ENCODE measurements at regions not wholly inside any gene's neighbourhood (a gene's known extent, or its start where the extent isn't known, plus 50 kb on each side); places are given as distances from the start of the nearest gene placed in this dataset.

DNA sequence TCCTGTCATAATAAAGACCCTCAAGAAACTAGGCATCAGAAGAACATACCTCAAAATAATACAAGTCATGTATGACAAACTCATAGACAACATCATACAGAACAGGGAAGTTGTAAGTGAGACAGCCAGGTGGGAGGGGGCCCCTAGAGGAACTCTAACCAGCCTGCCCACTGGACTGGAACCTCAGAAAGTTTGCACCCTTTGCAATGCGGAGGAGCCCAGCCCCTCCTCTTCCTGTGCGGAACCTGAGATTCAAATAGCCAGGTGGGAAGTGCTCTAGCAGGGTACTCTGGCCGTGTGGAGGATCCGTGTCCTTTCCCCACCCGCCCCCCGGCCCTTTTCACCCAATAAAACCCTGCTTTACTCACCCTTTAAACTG lies 387.0 kb upstream of the CBLB start:
- Mint-ChIP-seq H3K27ac (ENCODE audit: unreplicated experiment) (no peak overlapping the region), H3K4me1 (ENCODE audit: unreplicated experiment) (no peaks in the 10 kb centered on the region), H3K9me3 (ENCODE audit: unreplicated experiment) (no peaks in the 10 kb centered on the region), H3K27me3 (ENCODE audit: unreplicated experiment) (no peaks in the 10 kb centered on the region), H3K36me3 (ENCODE audit: low read depth, unreplicated experiment) (no peaks in the 10 kb centered on the region), H3K4me3 (ENCODE audit: unreplicated experiment) (no peak overlapping the region)
- DNase-seq (ENCODE audit: low spot score): no peak
- TF ChIP-seq, protein P1, sequence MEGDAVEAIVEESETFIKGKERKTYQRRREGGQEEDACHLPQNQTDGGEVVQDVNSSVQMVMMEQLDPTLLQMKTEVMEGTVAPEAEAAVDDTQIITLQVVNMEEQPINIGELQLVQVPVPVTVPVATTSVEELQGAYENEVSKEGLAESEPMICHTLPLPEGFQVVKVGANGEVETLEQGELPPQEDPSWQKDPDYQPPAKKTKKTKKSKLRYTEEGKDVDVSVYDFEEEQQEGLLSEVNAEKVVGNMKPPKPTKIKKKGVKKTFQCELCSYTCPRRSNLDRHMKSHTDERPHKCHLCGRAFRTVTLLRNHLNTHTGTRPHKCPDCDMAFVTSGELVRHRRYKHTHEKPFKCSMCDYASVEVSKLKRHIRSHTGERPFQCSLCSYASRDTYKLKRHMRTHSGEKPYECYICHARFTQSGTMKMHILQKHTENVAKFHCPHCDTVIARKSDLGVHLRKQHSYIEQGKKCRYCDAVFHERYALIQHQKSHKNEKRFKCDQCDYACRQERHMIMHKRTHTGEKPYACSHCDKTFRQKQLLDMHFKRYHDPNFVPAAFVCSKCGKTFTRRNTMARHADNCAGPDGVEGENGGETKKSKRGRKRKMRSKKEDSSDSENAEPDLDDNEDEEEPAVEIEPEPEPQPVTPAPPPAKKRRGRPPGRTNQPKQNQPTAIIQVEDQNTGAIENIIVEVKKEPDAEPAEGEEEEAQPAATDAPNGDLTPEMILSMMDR (IDR thresholded peaks at IDR 0.05; ENCODE audit: unreplicated experiment): no peak

DNA sequence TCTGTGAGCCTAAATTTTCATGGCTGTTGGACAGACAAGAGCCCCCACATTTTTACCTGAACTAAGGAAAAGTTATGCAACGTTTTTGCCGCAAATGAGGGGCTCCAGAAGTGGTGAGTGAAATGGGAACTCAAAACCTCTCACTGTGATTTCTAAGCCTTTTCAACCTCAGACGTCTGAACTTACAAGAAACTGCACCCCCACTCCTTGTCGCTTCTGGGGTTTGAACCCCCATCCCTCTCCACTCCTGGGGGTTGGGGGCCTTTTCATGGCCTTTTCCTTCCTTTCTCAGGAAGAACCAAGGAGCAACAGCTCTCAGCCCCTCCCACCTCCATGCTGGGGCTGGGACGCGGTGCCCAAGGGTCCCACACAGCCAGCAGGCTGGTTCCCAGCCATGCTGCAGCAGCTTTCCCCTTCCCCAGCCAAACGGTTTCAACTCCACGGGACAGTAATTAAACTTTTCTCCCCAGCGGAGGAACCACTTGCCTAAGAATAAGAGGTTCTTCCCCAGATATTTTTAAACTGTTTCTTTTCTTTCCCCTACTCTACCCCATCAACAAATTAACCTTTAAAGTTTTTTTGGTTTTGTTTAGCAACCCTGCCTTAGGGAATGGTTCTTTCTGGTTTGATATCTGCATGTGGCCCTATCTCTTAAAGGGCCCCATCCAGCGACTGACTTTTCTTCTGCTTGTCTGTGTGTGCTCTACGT lies 387.6 kb upstream of the CBLB start:
- no peaks in the 10 kb centered on the region for H3K9me3 Mint-ChIP-seq (ENCODE audit: unreplicated experiment)
- H3K4me3 Mint-ChIP-seq (ENCODE audit: unreplicated experiment): no peak overlapping the region
- H3K36me3 Mint-ChIP-seq (ENCODE audit: low read depth, unreplicated experiment): no peaks in the 10 kb centered on the region
- H3K4me1 Mint-ChIP-seq (ENCODE audit: unreplicated experiment): no peaks in the 10 kb centered on the region
- H3K27me3 Mint-ChIP-seq (ENCODE audit: unreplicated experiment): no peaks in the 10 kb centered on the region
- H3K27ac Mint-ChIP-seq (ENCODE audit: unreplicated experiment): no peak overlapping the region
- DNase-seq (ENCODE audit: low spot score): no peak
- TF ChIP-seq, protein P1 (IDR thresholded peaks at IDR 0.05; ENCODE audit: unreplicated experiment): no peak

DNA sequence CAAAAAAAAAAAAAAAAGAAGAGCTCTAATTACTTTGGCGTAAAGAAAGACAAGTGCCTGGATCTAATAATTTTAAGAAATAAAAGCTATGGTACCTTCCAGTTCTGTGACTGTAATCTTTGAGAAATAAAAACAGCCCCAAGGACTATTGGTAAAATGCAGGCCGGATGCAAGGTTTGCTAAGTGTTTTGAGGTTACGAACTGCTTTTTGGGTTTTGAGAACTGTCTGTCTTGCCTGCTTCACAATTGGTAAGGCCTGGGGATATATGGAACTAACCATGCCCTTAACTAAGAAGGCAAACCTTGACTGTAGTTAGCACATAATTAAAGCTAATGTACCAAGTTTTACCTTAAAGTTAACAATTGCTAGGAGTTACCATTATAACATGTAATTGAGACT lies 388.4 kb upstream of the CBLB start:
- no peak overlapping the region for H3K4me3 Mint-ChIP-seq (ENCODE audit: unreplicated experiment)
- TF ChIP-seq, protein P1 (IDR thresholded peaks at IDR 0.05; ENCODE audit: unreplicated experiment): no peak
- no peaks in the 10 kb centered on the region for H3K27me3 Mint-ChIP-seq (ENCODE audit: unreplicated experiment)
- H3K27ac Mint-ChIP-seq (ENCODE audit: unreplicated experiment): no peak overlapping the region
- no peaks in the 10 kb centered on the region for H3K4me1 Mint-ChIP-seq (ENCODE audit: unreplicated experiment)
- no peaks in the 10 kb centered on the region for H3K36me3 Mint-ChIP-seq (ENCODE audit: low read depth, unreplicated experiment)
- no peaks in the 10 kb centered on the region for H3K9me3 Mint-ChIP-seq (ENCODE audit: unreplicated experiment)
- no peak for DNase-seq (ENCODE audit: low spot score)

DNA sequence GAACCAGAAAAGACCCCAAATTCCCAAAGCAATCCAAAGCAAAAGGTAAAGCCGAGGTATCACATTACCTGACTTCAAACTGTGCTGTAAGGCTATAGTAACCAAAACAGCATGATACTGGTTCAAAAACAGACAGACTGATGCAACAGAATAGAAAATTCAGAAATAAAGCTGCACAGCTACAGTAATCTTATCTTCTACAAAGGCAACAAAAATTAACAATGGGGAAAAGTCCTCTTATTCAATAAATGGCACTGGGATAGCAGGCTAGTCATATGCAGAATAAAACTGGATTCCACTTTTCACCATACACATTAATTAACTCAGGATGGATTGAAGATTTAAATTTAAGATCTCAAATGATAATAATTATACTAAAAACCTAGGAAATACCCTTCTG lies 392.6 kb upstream of the CBLB start:
- Mint-ChIP-seq H3K36me3 (ENCODE audit: low read depth, unreplicated experiment) (no peaks in the 10 kb centered on the region), H3K27me3 (ENCODE audit: unreplicated experiment) (no peaks in the 10 kb centered on the region), H3K9me3 (ENCODE audit: unreplicated experiment) (no peaks in the 10 kb centered on the region), H3K27ac (ENCODE audit: unreplicated experiment) (no peak overlapping the region), H3K4me1 (ENCODE audit: unreplicated experiment) (no peaks in the 10 kb centered on the region), H3K4me3 (ENCODE audit: unreplicated experiment) (no peak overlapping the region)
- TF ChIP-seq, protein P1 (IDR thresholded peaks at IDR 0.05; ENCODE audit: unreplicated experiment): no peak
- DNase-seq (ENCODE audit: low spot score): no peak

DNA sequence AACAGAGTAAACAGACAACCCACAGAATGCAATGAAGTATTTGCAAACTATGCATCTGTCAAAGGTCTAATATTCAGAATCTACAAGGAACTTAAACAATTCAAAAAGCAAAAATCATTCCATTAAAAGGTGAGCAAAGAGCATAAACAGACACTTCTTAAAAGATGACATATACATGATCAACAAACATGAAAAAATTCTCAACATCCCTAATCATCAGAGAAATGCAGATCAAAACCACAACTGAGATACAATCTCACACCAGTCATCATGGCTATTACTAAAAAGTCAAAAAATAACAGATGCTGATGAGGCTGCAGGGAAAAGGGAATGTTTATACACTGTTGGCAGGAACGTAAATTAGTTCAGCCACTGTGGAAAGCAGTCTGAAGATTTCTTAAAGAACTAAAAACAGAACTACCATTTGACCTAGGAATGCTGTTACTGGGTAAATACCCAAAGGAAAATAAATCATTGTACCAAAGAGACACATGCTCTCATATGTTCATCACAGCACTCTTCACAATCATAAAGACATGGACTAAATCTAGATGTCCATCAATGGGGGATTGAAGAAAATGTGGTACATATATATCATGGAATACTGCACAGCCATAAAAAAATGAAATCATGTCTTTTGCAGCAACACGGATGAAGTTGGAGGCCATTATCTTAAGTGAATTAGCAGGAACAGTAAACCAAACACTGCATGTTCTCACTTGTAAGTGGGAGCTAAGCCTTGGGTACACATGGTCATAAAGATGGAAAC lies 393.3 kb upstream of the CBLB start:
- Mint-ChIP-seq H3K27ac (ENCODE audit: unreplicated experiment) (no peak overlapping the region), H3K36me3 (ENCODE audit: low read depth, unreplicated experiment) (no peaks in the 10 kb centered on the region), H3K9me3 (ENCODE audit: unreplicated experiment) (no peaks in the 10 kb centered on the region), H3K4me1 (ENCODE audit: unreplicated experiment) (no peaks in the 10 kb centered on the region), H3K4me3 (ENCODE audit: unreplicated experiment) (no peak overlapping the region), H3K27me3 (ENCODE audit: unreplicated experiment) (no peaks in the 10 kb centered on the region)
- TF ChIP-seq, protein P1 (IDR thresholded peaks at IDR 0.05; ENCODE audit: unreplicated experiment): no peak
- no peak for DNase-seq (ENCODE audit: low spot score)

Measured in endothelial cell (in vitro differentiated cells).